IPS DF 19.7 (cell line): ENCODE measurements at regions not wholly inside any gene's neighbourhood (a gene's known extent, or its start where the extent isn't known, plus 50 kb on each side); places are given as distances from the start of the nearest gene placed in this dataset.
"Not testable (repeated sequence)": the region's sequence is repeated elsewhere in the genome, so short reads cannot be mapped to it uniquely, and the experiment has no call there.

Source experiments
- DNase-seq: peaks from one replicate; pipeline ENCODE4 v3.0.0-alpha.2; 2013; ENCODE audit warnings: low read depth, low spot score

- no peak for DNase-seq
Observed at GRCh38 chr6:81564470-81565068, 187.9 kb downstream of the TENT5A start.

GRCh38 chr6:81562169-81562568 lies 190.3 kb downstream of the TENT5A start:
- DNase-seq = no peak

GRCh38 chr6:81561731-81562130 lies 190.8 kb downstream of the TENT5A start:
- DNase-seq = no peak

DNA sequence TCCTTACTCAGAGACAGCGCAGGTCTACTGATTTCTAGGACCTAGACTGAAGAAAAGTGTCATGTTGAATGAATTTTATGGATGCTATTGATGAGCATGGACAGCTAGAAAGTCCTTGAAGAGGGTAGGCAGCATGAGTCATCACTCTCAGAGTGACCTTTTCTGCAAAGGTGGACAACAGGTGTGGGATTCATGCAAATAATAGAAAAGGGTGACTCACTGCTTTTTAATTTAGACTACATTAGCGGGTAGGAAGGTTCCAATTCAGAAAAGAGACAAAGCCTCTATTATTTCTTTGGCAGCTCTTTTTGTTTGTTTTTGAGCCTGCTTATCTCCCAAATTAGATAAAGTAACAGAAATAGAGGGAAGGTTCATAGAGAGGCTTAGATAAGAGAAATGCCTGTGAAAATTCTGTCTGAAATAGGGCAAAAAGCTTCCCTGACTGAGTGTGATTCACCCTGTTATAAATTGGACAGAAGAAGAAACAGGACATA lies 191.4 kb downstream of the TENT5A start:
- no peak for DNase-seq

GRCh38 chr6:81557811-81558210 lies 194.7 kb downstream of the TENT5A start:
- no peak for DNase-seq

DNA sequence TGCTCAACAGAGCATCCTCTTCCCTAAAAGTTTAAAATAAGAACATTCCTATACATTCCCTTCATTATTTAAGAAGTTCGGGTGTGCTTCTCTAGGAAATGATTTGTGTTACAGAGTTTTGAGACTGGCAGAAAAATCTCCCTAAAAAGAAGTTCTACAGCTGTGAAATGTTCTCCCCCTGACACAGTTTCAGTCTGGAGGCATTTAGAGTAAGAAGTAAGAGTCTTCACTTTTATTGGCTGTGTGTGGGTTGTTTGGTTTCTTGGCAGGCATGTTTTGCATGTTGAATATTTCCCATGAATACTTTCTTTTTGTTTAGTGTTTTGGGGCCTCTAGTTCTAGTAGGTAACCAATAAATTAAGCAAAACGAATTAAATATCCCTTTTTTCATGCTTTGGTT lies 195.9 kb downstream of the TENT5A start:
- no peak for DNase-seq

DNA sequence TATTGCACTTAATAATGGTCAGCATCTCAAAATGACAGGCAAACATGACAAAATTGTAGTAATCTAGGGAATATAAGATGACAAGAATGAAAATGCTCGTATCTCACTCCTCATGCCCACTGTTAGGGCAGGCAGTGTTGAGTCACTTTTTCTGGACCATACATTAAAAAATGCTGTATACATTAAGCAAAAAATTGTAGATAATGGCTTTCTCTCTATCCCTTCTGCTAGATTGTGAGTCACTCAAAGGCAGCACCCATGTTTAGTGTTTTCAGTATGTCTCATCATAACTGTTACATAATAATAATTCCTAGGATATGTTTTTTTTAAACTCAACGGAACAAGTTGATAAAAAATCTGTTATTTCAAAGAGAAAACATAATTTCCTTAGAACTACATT lies 199.3 kb downstream of the TENT5A start:
- DNase-seq = no peak

- DNase-seq = no peak
Observed at GRCh38 chr6:81552644-81553043, 199.8 kb downstream of the TENT5A start.

GRCh38 chr6:81547149-81547548 lies 205.3 kb downstream of the TENT5A start:
- no peak for DNase-seq

GRCh38 chr6:81534934-81535465 lies 217.5 kb downstream of the TENT5A start:
- DNase-seq = no peak

DNA sequence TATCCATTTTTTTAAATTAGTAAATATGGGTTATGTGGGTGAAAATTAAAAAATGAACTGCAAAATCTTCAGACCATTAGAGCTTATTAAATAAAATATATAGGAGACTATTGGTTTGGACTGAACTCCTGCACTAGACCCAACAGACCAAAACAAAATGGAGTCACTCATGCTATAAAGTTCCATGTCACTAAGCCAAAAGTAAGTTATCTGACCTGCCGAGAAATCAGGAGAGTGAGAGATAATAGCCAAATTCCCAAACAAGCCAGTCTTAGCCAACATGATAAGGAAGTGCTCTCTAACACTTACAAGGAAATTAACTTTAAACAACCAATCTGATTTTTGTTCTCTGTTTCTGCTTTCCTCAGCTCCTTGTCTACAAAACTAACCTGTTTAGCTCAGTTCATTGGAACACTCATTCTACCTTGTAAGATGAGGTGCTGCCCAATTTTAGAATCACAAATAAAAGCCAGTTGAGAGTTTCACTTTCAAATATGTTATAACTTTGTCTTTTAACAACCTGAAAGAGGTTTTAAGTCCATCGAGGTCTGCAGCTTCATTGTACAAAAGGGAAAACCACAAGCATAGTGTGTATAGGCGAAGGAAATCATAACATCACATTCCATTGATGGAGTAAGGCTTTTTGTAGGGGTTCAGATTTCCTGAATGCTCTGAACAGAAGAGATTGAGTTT lies 220.5 kb downstream of the TENT5A start:
- DNase-seq = no peak

GRCh38 chr6:81517455-81517854 lies 235.0 kb downstream of the TENT5A start:
- no peak for DNase-seq

- DNase-seq = no peak
Observed at GRCh38 chr6:81515562-81516453, 236.7 kb downstream of the TENT5A start.

DNA sequence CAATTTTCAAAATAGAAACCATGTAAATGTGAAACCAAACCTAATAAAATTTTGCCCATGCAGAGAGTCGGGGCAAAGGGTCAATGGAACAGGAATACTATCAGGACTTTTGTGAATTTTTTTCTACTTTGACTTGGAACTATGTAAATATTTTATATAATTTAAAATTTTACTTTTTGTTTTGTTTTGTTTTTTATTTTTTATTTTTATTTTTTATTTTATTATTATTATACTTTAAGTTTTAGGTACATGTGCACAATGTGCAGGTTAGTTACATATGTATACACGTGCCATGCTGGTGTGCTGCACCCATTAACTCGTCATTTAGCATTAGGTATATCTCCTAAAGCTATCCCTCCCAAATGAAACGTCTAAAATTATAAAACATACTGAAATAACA lies 238.3 kb downstream of the TENT5A start:
- not testable (repeated sequence) for DNase-seq

DNA sequence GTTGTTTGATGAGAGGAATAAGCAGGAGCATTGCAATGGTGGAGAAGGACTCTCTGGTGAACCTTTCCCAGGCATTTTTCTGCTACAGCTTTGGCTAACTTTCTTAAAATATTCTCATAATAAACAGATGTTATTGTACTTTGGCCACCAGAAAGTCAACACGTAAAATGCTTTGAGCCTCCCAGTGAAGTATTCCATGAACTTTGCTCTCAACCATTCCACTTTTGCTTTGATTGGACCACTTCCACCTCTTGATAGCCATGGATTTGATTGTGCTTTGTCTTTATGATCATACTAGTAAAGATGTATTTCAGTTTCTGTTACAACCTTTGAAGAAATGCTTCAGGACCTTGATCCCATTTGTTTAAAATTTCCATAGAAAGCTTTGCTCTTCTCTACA lies 241.1 kb downstream of the TENT5A start:
- DNase-seq = no peak

- DNase-seq = no peak
Observed at GRCh38 chr6:81495999-81496398, 256.5 kb downstream of the TENT5A start.

- DNase-seq = no peak
Observed at GRCh38 chr6:81491454-81492101, 260.9 kb downstream of the TENT5A start.

- DNase-seq = no peak
Observed at GRCh38 chr6:81487489-81487888, 265.0 kb downstream of the TENT5A start.

- DNase-seq = no peak
Observed at GRCh38 chr6:81486234-81486633, 266.2 kb downstream of the TENT5A start.

DNA sequence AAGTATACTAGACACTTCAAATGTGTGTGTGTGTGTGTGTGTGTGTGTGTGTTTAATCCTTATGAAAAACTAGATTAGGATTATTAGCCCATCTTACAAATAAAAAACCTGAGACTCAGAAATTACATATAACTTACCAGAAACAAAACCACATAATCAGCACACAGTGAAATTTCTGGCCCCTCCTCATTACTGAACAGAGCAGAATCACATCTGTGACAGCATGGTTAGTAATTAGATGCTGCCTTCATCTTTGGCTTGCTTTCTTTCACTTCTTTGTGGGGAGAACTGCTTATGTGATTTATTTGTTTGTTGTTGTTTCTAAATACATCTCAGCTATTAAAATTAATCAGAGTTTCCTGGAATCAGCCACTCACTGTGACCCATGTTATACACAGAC lies 267.1 kb downstream of the TENT5A start:
- DNase-seq = no peak

GRCh38 chr6:81484251-81484650 lies 268.2 kb downstream of the TENT5A start:
- DNase-seq = no peak

GRCh38 chr6:81480139-81480538 lies 272.3 kb downstream of the TENT5A start:
- no peak for DNase-seq
